ENCODE measurements at regions not wholly inside any gene's neighbourhood (a gene's known extent, or its start where the extent isn't known, plus 50 kb on each side); places are given as distances from the start of the nearest gene placed in this dataset.
"Not testable (repeated sequence)": the region's sequence is repeated elsewhere in the genome, so short reads cannot be mapped to it uniquely, and the experiment has no call there.

DNA sequence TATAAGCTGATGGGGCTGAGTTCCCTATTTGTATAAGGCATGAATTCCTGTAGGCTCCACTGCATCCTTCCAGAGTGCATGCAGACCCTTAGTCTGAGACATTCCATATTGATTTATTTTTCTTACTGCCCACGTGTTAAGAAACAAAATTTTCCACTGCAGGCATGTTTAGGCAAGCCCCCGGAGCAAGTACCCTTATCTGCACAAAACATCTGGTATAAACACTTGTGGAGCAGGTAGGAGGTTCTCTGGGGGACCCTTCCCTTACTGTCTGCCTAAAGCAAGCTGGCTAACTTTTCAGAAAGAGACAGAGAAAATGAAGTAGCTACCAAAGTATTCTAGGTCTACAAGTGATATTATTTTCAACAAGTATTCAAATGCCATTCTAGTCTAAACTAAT lies 571.0 kb upstream of the TPTE start:
- not testable (repeated sequence) for H3K4me1 ChIP-seq (ENCODE audit: insufficient read depth, low read length); H3K4me3 ChIP-seq (ENCODE audit: low read length); H3K27me3 ChIP-seq (ENCODE audit: insufficient read depth, low read length); H3K27ac ChIP-seq (ENCODE audit: low read length); H3K36me3 ChIP-seq (ENCODE audit: insufficient read depth, low read depth, low read length); H3K9ac ChIP-seq (ENCODE audit: low read depth, low read length)
- H3K9me3 ChIP-seq (ENCODE audit: insufficient read depth, low read depth, low read length) = peaks cover 80% of the 10 kb centered on the region

DNA sequence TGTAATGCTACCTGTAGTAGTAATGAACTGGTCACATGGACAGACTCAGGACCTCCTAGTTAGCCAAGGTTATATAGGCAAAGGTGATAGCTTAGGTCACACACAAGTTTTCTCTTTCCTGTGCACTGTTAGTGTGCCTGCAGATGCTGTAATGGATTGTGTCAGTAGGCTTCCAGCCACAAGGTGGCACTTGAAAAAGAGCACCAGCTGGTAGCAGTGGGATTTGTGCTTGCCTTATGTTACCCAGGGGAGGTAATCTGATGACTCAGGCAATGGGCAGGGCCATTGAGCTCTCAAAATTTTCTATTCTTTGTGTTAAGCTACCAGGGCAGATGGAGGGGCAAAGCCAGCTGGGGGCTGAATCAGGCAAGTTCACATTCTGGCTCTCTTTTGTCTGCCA lies 562.6 kb upstream of the TPTE start:
- H3K9me3 ChIP-seq (ENCODE audit: insufficient read depth, low read depth, low read length) = peaks cover 69% of the 10 kb centered on the region
- not testable (repeated sequence) for H3K27ac ChIP-seq (ENCODE audit: low read length)

DNA sequence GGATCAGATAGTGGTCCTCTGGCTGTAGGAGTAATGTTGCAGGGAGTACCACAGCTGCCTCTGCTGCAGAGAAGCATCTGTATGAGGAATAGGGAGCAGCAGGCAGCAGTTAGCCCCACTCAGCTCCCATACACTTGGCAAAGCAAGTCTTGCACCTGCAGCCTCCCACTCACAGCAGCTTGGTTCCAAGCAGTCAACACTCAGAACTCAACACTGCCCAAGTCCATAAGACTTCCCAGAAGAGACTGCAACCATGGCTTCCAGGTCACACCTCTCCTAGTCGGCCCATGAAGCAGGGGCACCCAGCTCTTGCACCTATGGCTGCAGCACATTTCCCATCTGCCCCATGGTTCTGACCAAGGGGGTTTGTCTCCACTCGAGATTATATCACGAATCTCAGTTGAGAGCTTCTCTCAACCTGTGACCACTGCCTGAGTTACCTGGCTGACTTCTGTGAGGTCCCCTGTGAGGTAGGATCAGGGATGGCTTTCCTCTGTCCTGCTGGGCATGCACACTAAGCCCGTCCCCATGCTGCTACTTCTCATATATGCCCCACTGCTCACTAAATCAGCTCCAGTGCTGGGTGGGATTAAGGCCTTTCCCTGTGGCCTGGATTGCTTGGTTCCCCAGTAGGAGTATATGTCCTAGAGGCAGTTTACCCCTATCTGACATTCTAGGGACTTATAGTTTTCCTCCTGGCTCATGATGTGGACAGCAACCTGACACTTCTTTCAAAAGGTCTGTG lies 562.0 kb upstream of the TPTE start:
- not testable (repeated sequence) for H3K4me1 ChIP-seq (ENCODE audit: insufficient read depth, low read length); H3K27ac ChIP-seq (ENCODE audit: low read length); H3K9ac ChIP-seq (ENCODE audit: low read depth, low read length); H3K36me3 ChIP-seq (ENCODE audit: insufficient read depth, low read depth, low read length); H3K27me3 ChIP-seq (ENCODE audit: insufficient read depth, low read length); H3K4me3 ChIP-seq (ENCODE audit: low read length)
- peaks cover 70% of the 10 kb centered on the region for H3K9me3 ChIP-seq (ENCODE audit: insufficient read depth, low read depth, low read length)

More for the DNA sequence above, 562.6 kb upstream of the TPTE start:
- not testable (repeated sequence) for H3K4me3 ChIP-seq (ENCODE audit: low read length); H3K4me1 ChIP-seq (ENCODE audit: insufficient read depth, low read length); H3K27me3 ChIP-seq (ENCODE audit: insufficient read depth, low read length); H3K36me3 ChIP-seq (ENCODE audit: insufficient read depth, low read depth, low read length); H3K9ac ChIP-seq (ENCODE audit: low read depth, low read length)

DNA sequence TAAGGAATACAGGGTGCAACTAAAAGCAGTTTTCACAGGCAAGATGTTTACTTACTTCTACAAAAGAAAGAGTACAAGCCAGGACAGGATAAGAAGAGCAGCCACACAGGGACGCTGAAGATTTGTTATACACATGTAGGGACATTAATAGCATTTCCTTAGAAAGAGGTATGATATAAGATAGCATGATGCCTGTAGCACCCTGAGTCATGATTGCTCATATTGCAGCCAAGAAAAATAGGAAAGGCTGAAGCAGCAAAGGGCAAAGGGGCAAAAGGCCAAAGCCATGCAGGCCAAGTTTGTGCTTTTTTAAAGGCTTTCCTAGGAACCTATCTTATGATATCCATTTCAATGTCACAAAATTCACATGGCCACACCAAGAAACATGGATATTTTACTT lies 552.0 kb upstream of the TPTE start:
- H3K4me1 ChIP-seq (ENCODE audit: insufficient read depth, low read length); H3K4me3 ChIP-seq (ENCODE audit: low read length); H3K27me3 ChIP-seq (ENCODE audit: insufficient read depth, low read length); H3K9ac ChIP-seq (ENCODE audit: low read depth, low read length); H3K27ac ChIP-seq (ENCODE audit: low read length); H3K36me3 ChIP-seq (ENCODE audit: insufficient read depth, low read depth, low read length): not testable (repeated sequence)
- peaks cover 60% of the 10 kb centered on the region for H3K9me3 ChIP-seq (ENCODE audit: insufficient read depth, low read depth, low read length)

DNA sequence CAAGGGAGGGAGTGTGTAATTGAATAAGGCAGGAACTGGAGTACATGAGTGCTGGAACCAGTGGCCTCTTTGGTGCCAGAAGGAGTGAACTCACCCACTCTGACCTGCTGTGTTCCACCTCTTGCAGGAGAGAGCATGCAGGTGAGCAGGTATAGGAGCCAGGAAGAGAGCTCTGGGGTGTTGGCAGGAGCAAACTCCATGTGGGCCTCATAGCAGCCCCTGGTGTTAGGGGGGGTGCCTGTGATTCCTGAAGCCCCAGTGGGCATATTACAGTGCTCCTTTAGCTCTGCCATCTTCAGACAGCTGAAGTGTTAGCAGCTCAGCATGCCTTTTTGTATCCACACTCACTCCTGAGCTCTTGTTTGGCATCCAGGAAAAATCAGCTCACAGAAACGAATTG lies 549.4 kb upstream of the TPTE start:
- H3K27ac ChIP-seq (ENCODE audit: low read length); H3K27me3 ChIP-seq (ENCODE audit: insufficient read depth, low read length); H3K4me3 ChIP-seq (ENCODE audit: low read length); H3K9ac ChIP-seq (ENCODE audit: low read depth, low read length); H3K4me1 ChIP-seq (ENCODE audit: insufficient read depth, low read length); H3K36me3 ChIP-seq (ENCODE audit: insufficient read depth, low read depth, low read length): not testable (repeated sequence)
- peaks cover 56% of the 10 kb centered on the region for H3K9me3 ChIP-seq (ENCODE audit: insufficient read depth, low read depth, low read length)

DNA sequence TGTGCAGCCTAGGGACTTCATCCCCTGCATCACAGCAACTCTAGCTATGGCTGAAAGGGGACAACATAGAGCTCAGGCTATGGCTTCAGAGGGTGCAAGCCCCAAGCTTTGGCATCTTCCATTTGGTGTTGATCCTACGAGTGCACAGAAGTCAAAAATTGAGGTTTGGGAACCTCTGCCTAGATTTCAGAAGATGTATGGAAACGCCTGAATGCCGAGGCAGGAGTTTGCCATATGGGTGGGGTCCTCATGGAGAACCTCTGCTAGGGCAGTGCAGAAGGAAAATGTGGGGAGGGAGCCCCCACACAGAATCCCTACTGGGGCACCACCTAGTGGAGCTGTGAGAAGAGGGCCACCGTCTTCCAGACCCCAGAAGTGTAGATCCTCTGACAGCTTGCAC lies 543.0 kb upstream of the TPTE start:
- peaks cover 73% of the 10 kb centered on the region for H3K9me3 ChIP-seq (ENCODE audit: insufficient read depth, low read depth, low read length)
- H3K4me3 ChIP-seq (ENCODE audit: low read length); H3K4me1 ChIP-seq (ENCODE audit: insufficient read depth, low read length); H3K27me3 ChIP-seq (ENCODE audit: insufficient read depth, low read length); H3K36me3 ChIP-seq (ENCODE audit: insufficient read depth, low read depth, low read length); H3K9ac ChIP-seq (ENCODE audit: low read depth, low read length); H3K27ac ChIP-seq (ENCODE audit: low read length): not testable (repeated sequence)

DNA sequence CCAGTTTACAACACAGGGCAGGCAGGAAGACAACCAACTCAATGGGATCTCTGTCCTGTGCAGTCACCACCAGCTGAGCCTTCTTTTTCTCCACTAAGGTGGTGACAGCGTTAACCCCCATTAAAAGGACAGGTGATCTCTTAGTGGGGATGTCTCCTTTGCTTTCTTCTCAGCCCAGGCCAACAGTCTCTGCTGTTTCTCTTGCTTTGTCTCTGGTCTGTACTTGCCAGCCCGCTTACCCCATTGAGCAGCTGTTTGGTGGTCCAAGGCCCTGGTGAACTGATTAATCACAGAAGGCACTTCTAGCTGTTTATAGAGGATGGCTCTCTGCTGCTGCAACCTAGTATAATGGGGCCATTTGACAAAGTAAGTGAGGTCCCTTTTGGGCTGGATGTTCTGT lies 523.9 kb upstream of the TPTE start:
- not testable (repeated sequence) for H3K36me3 ChIP-seq (ENCODE audit: insufficient read depth, low read depth, low read length); H3K4me1 ChIP-seq (ENCODE audit: insufficient read depth, low read length); H3K4me3 ChIP-seq (ENCODE audit: low read length); H3K27ac ChIP-seq (ENCODE audit: low read length); H3K27me3 ChIP-seq (ENCODE audit: insufficient read depth, low read length); H3K9ac ChIP-seq (ENCODE audit: low read depth, low read length)
- H3K9me3 ChIP-seq (ENCODE audit: insufficient read depth, low read depth, low read length) = peaks cover 45% of the 10 kb centered on the region

DNA sequence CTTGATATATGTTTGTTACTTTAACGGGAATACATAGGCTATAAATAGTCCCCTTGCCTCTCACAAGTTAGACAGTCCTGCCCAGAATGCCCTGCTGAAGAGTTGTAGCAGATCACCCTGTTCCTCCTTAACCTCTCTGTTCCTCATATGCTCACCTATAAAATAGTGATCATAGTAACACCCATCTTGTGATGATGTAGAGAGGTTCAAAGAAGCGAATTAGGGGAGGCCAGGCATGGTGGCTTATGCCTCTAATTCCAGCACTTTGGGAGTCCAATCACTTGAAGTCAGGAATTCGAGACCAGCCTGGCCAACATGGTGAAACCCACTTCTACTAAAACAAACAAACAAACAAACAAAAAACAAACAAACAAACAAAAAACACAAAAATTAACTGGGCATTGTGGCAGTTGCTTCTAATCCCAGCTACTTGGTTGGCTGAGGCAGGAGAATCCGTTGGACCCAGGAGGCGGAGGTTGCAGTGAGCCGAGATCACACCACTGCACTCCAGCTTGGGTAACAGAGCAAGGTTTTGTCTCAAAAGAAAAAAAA lies 518.5 kb upstream of the TPTE start:
- not testable (repeated sequence) for H3K27ac ChIP-seq (ENCODE audit: low read length); H3K36me3 ChIP-seq (ENCODE audit: insufficient read depth, low read depth, low read length); H3K27me3 ChIP-seq (ENCODE audit: insufficient read depth, low read length); H3K9ac ChIP-seq (ENCODE audit: low read depth, low read length); H3K4me1 ChIP-seq (ENCODE audit: insufficient read depth, low read length); H3K4me3 ChIP-seq (ENCODE audit: low read length)
- peaks cover 53% of the 10 kb centered on the region for H3K9me3 ChIP-seq (ENCODE audit: insufficient read depth, low read depth, low read length)

DNA sequence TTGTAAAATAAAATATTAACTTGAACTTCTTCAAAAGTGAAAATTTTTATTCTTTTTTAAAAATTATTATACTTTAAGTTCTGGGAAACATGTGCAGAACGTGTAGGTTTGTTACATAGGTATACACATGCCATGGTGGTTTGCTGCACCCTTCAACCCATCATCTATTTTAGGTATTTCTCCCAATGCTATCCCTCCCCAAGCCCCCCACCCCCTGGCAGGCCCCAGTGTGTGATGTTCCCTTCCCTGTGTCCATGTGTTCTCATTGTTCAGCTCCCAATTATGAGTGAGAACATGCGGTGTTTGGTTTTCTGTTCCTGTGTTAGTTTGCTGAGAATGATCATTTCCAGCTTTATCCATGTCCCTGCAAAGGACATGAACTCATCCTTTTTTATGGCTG lies 515.6 kb upstream of the TPTE start:
- H3K27ac ChIP-seq (ENCODE audit: low read length); H3K4me1 ChIP-seq (ENCODE audit: insufficient read depth, low read length); H3K4me3 ChIP-seq (ENCODE audit: low read length): not testable (repeated sequence)

DNA sequence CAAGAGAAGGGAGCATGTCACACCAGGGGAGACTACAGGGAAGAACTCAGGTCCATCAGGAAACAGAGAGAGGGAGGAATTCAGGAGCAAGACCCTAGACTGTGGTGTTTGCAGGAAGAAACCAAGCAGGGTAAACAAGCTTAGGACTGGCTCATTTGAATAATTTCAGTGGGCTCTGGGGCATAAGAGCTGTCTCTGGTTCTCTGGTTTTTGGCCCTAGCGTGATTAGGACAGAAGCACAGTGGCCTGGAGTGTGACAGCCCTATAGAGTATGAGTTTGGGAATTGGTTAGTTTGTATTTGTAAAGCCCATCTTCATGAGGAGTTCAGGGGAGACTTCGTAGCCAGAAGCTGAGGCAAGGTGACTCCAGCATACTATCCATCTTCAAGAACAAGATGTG lies 504.4 kb upstream of the TPTE start:
- not testable (repeated sequence) for H3K9ac ChIP-seq (ENCODE audit: low read depth, low read length); H3K4me3 ChIP-seq (ENCODE audit: low read length); H3K4me1 ChIP-seq (ENCODE audit: insufficient read depth, low read length); H3K36me3 ChIP-seq (ENCODE audit: insufficient read depth, low read depth, low read length); H3K27ac ChIP-seq (ENCODE audit: low read length); H3K27me3 ChIP-seq (ENCODE audit: insufficient read depth, low read length)
- H3K9me3 ChIP-seq (ENCODE audit: insufficient read depth, low read depth, low read length) = peaks cover 56% of the 10 kb centered on the region

More for the DNA sequence above, 515.6 kb upstream of the TPTE start:
- H3K27me3 ChIP-seq (ENCODE audit: insufficient read depth, low read length); H3K36me3 ChIP-seq (ENCODE audit: insufficient read depth, low read depth, low read length); H3K9ac ChIP-seq (ENCODE audit: low read depth, low read length): not testable (repeated sequence)
- H3K9me3 ChIP-seq (ENCODE audit: insufficient read depth, low read depth, low read length) = peaks cover 56% of the 10 kb centered on the region

DNA sequence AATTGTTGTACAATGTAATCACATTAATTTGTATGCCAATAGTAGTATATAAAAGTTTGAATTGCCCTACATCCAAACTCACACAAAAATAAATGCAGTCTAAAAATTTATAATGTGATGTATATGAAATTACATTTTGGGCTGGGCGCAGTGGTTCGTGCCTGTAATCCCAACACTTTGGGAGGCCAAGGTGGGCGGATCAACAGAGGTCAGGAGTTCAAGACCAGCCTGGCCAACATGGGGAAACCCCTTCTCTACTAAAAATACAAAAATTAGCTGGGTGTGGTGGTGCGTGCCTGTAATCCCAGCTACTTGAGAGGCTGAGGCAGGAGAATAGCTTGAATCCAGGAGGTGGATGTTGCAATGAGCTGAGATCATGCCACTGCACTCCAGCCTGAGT lies 503.6 kb upstream of the TPTE start:
- H3K4me3 ChIP-seq (ENCODE audit: low read length); H3K9ac ChIP-seq (ENCODE audit: low read depth, low read length); H3K4me1 ChIP-seq (ENCODE audit: insufficient read depth, low read length); H3K27me3 ChIP-seq (ENCODE audit: insufficient read depth, low read length); H3K36me3 ChIP-seq (ENCODE audit: insufficient read depth, low read depth, low read length); H3K27ac ChIP-seq (ENCODE audit: low read length): not testable (repeated sequence)
- peaks cover 59% of the 10 kb centered on the region for H3K9me3 ChIP-seq (ENCODE audit: insufficient read depth, low read depth, low read length)

DNA sequence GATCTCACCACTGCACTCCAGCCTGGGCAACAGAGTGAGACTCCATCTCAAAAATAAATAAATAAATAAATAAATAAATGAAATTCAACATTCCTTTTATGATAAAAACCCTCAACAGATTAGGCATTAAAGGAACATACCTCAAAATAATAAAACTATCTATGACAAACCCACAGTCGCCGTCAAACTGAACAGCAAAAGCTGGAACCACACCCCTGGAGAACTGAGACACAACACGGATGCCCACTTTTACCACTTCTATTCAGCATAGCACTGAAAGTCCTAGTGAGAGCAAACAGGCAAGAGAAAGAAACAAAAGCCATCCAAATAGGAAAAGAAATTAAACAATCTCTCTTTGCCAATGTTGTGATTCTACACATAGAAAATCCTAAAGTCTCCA lies 499.9 kb upstream of the TPTE start:
- H3K9me3 ChIP-seq (ENCODE audit: insufficient read depth, low read depth, low read length) = peaks cover 71% of the 10 kb centered on the region
- not testable (repeated sequence) for H3K4me1 ChIP-seq (ENCODE audit: insufficient read depth, low read length); H3K27ac ChIP-seq (ENCODE audit: low read length); H3K27me3 ChIP-seq (ENCODE audit: insufficient read depth, low read length); H3K9ac ChIP-seq (ENCODE audit: low read depth, low read length); H3K36me3 ChIP-seq (ENCODE audit: insufficient read depth, low read depth, low read length); H3K4me3 ChIP-seq (ENCODE audit: low read length)
